CD4-positive, alpha-beta T cell (primary cell): ENCODE measurements at regions not wholly inside any gene's neighbourhood (a gene's known extent, or its start where the extent isn't known, plus 50 kb on each side); places are given as distances from the start of the nearest gene placed in this dataset.

Experiments
- ATAC-seq: fragments of 200-7000 bp; cut with Tn5 transposase; one replicate; pipeline ENCODE4 v1.10.0; 2022; ENCODE audit warnings: mild to moderate bottlenecking; ENCODE audit not compliant: poor library complexity
- CTCF ChIA-PET: fragments of 350-600 bp; sonication (Branson Sonifier 250); formaldehyde crosslinking; loops from one replicate; lab custom pipeline; 2021; ENCODE audit warnings: antibody characterized with exemption, inconsistent platforms; lab: Charles Lee
- POLR2A ChIA-PET: fragments of 350-600 bp; sonication (Branson Sonifier 250); formaldehyde crosslinking; loops from one replicate; lab custom pipeline; 2021; ENCODE audit warnings: antibody characterized with exemption, inconsistent platforms; lab: Charles Lee
- DNase-seq, 14 experiments: peaks; one replicate each; pipeline ENCODE4 v3.0.0-alpha.2; 2013 to 2020; ENCODE audit warnings: mixed read lengths in 2 of 14
- H3K27ac ChIP-seq, 2 donors: one replicate each; pipeline versions ENCODE4 v1.5.1 to v1.7.0; 2013; ENCODE audit warnings: low read length in 2 of 2, low read depth in 1 of 2, mild to moderate bottlenecking in 1 of 2
- H3K27me3 ChIP-seq, 2 experiments: 1 replicate in 1 of 2; 2 replicates in 1 of 2; pipeline versions ENCODE4 v1.6.1 to v1.7.0; 2013; ENCODE audit warnings: low read length in 2 of 2, control low read depth in 1 of 2, mild to moderate bottlenecking in 1 of 2, moderate library complexity in 1 of 2; ENCODE audit not compliant: insufficient read depth in 2 of 2, control insufficient read depth in 1 of 2
- H3K36me3 ChIP-seq: one replicate; pipeline ENCODE4 v1.6.1; 2013; ENCODE audit warnings: low read length, control low read depth; ENCODE audit not compliant: insufficient read depth
- H3K4me1 ChIP-seq: one replicate; pipeline ENCODE4 v1.6.1; 2013; ENCODE audit warnings: low read length, control low read depth; ENCODE audit not compliant: insufficient read depth
- H3K4me3 ChIP-seq: one replicate; pipeline ENCODE4 v1.5.1; 2013; ENCODE audit warnings: mild to moderate bottlenecking, low read length, moderate library complexity
- H3K9me3 ChIP-seq, 2 experiments: 1 replicate in 1 of 2; 2 replicates in 1 of 2; pipeline versions ENCODE4 v1.6.1 to v1.7.0; 2013; ENCODE audit warnings: low read length in 2 of 2, mild to moderate bottlenecking in 2 of 2, control low read depth in 1 of 2, moderate library complexity in 1 of 2; ENCODE audit not compliant: control insufficient read depth in 1 of 2, insufficient read depth in 1 of 2
- H3K27ac Mint-ChIP-seq: one replicate; pipeline ENCODE4 v1.8.0; 2020; ENCODE audit warnings: mixed read lengths
- H3K27me3 Mint-ChIP-seq: one replicate; pipeline ENCODE4 v1.8.0; 2021; ENCODE audit warnings: mixed read lengths
- H3K36me3 Mint-ChIP-seq: one replicate; pipeline ENCODE4 v1.8.0; 2021; ENCODE audit warnings: low read depth, mixed read lengths
- H3K4me1 Mint-ChIP-seq: one replicate; pipeline ENCODE4 v1.8.0; 2021; ENCODE audit warnings: low read depth, mixed read lengths
- H3K4me3 Mint-ChIP-seq: one replicate; pipeline ENCODE4 v1.8.0; 2020; ENCODE audit warnings: mild to moderate bottlenecking, mixed read lengths
- H3K9me3 Mint-ChIP-seq: one replicate; pipeline ENCODE4 v1.8.0; 2020; ENCODE audit warnings: mixed read lengths
- CTCF ChIP-seq: fragments of 200-600 bp; IDR thresholded peaks from one replicate; pipeline ENCODE4 v1.8.0; 2022; ENCODE audit warnings: antibody characterized with exemption, mild to moderate bottlenecking
- intact Hi-C, 2 experiments: fragments of 100-400 bp; cut with DNase I in 1 of 2; cut with micrococcal nuclease in 1 of 2; formaldehyde crosslinking; loops; one replicate each; pipeline versions ENCODE4 v1.15.1 to v1.9.0; 2023 to 2025; cut with DNase I, micrococcal nuclease

DNA sequence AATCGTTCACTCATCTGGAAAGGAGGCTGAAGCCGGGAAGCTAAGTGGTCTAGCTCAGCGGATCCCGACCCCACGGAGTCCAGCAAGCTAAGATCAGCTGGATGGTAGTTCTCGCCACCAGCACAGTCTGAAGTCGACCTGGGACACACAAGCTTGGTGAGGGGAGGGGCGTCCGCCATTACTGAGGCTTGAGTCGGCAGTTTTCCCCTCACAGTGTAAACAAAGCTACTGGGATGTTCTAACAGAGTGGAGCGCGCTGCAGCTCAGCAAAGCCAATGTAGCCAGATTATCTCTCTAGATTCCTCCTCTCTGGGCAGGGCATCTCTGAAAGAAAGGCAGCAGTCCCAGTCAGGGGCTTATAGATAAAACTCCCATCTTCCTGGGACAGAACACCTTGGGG lies 555.4 kb downstream of the BCOR start:
- no peaks in the 10 kb centered on the region for H3K27me3 Mint-ChIP-seq
- TF ChIP-seq CTCF = no peak
- H3K27ac Mint-ChIP-seq = no peak overlapping the region
- intact Hi-C loops = no loop called here
- no peaks in the 10 kb centered on the region for H3K36me3 Mint-ChIP-seq
- peaks cover 2% of the 10 kb centered on the region for H3K9me3 Mint-ChIP-seq
- no peak for ATAC-seq
- DNase-seq = no peak
- Histone ChIP-seq H3K27me3 (no peaks in the 10 kb centered on the region), H3K4me3 (no peak overlapping the region), H3K36me3 (no peaks in the 10 kb centered on the region), H3K27ac (no peak overlapping the region), H3K4me1 (no peaks in the 10 kb centered on the region), H3K9me3 (no peaks in the 10 kb centered on the region)
- ChIA-PET CTCF (no interaction called here), POLR2A (interaction anchor here (0.6 kb wide), 1 partner anchor 479 kb away, joined by 3 read pairs; no protein-coding TSS in a partner anchor)
- no peaks in the 10 kb centered on the region for H3K4me1 Mint-ChIP-seq
- H3K4me3 Mint-ChIP-seq = no peak overlapping the region

GRCh38 chrX:39550795-39551361 lies 546.9 kb downstream of the BCOR start:
- Histone ChIP-seq H3K4me1 (no peaks in the 10 kb centered on the region), H3K27me3 (no peaks in the 10 kb centered on the region), H3K4me3 (no peak overlapping the region), H3K36me3 (no peaks in the 10 kb centered on the region), H3K27ac (no peak overlapping the region), H3K9me3 (no peaks in the 10 kb centered on the region)
- no peak overlapping the region for H3K27ac Mint-ChIP-seq
- no peaks in the 10 kb centered on the region for H3K27me3 Mint-ChIP-seq
- H3K36me3 Mint-ChIP-seq = no peaks in the 10 kb centered on the region
- ChIA-PET POLR2A (no interaction called here), CTCF (no interaction called here)
- H3K9me3 Mint-ChIP-seq = no peaks in the 10 kb centered on the region
- no peak overlapping the region for H3K4me3 Mint-ChIP-seq
- no peaks in the 10 kb centered on the region for H3K4me1 Mint-ChIP-seq
- ATAC-seq = no peak
- no peak for TF ChIP-seq CTCF
- DNase-seq = no peak
- intact Hi-C loops = no loop called here

DNA sequence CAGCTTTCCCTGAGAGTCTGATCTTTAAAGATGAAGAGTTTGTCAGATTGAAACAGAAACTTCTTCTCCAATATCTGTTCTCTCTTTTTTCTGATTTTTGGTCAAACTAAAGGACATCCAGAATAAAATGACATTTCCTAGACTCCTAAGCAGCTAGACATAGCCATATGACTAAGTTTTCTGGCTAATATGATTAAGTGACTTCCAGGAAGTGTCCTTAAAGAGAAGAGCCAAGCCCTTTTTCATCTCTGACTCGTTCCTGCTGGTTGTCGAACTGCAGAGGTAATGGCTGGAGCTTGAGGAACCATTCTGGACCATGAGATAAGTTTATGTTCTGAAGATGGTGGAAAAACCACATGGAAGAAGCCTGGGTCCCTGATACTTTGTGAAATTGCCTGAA lies 546.0 kb downstream of the BCOR start:
- Histone ChIP-seq H3K9me3 (no peaks in the 10 kb centered on the region), H3K27me3 (no peaks in the 10 kb centered on the region), H3K27ac (no peak overlapping the region), H3K36me3 (no peaks in the 10 kb centered on the region), H3K4me1 (no peaks in the 10 kb centered on the region), H3K4me3 (no peak overlapping the region)
- Mint-ChIP-seq H3K27me3 (no peaks in the 10 kb centered on the region), H3K4me1 (no peaks in the 10 kb centered on the region), H3K36me3 (no peaks in the 10 kb centered on the region), H3K9me3 (no peaks in the 10 kb centered on the region), H3K4me3 (no peak overlapping the region), H3K27ac (no peak overlapping the region)
- DNase-seq = no peak
- POLR2A ChIA-PET = no interaction called here
- CTCF ChIA-PET = no interaction called here
- no peak for ATAC-seq
- TF ChIP-seq CTCF = no peak
- intact Hi-C loops = no loop called here
